ENCODE measurements at regions not wholly inside any gene's neighbourhood (a gene's known extent, or its start where the extent isn't known, plus 50 kb on each side); places are given as distances from the start of the nearest gene placed in this dataset.

DNA sequence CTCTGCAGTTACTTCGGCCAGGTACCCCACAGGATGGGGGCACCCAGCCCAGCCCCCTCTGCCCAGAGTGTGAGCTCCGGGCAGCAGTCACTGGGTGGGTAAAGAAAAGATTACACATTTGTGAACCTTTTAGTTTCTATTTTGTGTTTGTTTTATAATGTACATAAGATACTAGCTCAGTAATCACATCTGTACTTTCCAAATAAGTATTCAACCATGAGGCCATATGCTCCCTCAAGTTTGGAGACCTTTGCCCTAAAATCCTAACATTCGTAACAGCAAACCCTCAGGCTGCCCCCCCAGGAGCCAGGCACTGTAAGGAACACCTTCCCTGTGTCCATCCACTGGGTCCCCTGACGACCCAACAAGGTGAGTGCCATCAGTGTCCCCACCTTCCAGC is 68.3 kb upstream of the SLC6A6 start:
- TF ChIP-seq, protein P1, sequence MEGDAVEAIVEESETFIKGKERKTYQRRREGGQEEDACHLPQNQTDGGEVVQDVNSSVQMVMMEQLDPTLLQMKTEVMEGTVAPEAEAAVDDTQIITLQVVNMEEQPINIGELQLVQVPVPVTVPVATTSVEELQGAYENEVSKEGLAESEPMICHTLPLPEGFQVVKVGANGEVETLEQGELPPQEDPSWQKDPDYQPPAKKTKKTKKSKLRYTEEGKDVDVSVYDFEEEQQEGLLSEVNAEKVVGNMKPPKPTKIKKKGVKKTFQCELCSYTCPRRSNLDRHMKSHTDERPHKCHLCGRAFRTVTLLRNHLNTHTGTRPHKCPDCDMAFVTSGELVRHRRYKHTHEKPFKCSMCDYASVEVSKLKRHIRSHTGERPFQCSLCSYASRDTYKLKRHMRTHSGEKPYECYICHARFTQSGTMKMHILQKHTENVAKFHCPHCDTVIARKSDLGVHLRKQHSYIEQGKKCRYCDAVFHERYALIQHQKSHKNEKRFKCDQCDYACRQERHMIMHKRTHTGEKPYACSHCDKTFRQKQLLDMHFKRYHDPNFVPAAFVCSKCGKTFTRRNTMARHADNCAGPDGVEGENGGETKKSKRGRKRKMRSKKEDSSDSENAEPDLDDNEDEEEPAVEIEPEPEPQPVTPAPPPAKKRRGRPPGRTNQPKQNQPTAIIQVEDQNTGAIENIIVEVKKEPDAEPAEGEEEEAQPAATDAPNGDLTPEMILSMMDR (conservative IDR thresholded peaks at IDR 0.05) = no peak
- TF ChIP-seq EZH2 (IDR thresholded peaks at IDR 0.05; ENCODE audit: low read depth) = no peak
